ENCODE measurements at regions not wholly inside any gene's neighbourhood (a gene's known extent, or its start where the extent isn't known, plus 50 kb on each side); places are given as distances from the start of the nearest gene placed in this dataset.
"Not testable (repeated sequence)": the region's sequence is repeated elsewhere in the genome, so short reads cannot be mapped to it uniquely, and the experiment has no call there.

DNA sequence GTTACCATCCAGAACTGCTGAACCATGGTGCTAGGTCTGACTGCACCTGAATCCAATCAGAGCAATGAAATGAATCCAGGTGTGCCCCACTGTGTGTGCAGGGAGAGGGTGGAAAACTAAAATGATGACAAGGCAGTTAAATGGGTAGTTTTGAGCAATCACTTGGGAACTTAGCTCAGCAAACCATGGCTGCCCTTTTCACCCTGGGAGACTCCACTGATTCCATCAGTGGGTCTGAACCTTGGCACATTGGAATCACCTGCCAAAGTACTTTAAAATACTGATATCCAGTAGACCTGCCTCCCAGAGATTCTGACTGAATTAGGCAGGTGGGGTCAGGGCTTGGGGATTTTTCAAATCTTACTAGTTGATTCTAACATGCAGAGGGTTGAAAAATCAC lies 59.8 kb upstream of the USP3 start:
- peaks cover 0 to 2% (median 0%) of the 10 kb centered on the region in 5 donors for H3K27me3 ChIP-seq (ENCODE audit: control insufficient read depth in 5 of 5, insufficient read depth in 4 of 5, low read length in 5 of 5)
- H3K4me3 ChIP-seq (ENCODE audit: low read depth in 1 of 5, low read length in 5 of 5): no peak overlapping the region
- H3K4me1 ChIP-seq (ENCODE audit: control insufficient read depth in 5 of 5, insufficient read depth in 5 of 5, low read length in 5 of 5): peaks cover 0 to 14% (median 11%) of the 10 kb centered on the region in 5 donors
- no peaks in the 10 kb centered on the region for H3K9me3 ChIP-seq (ENCODE audit: control insufficient read depth in 5 of 5, low read length in 5 of 5)
- H3K36me3 ChIP-seq (ENCODE audit: control insufficient read depth in 5 of 5, insufficient read depth in 5 of 5, low read length in 5 of 5): no peaks in the 10 kb centered on the region
- no peak overlapping the region for H3K9ac ChIP-seq (ENCODE audit: low read length in 5 of 5)
- no peak overlapping the region for H3K27ac ChIP-seq (ENCODE audit: low read depth, low read length)

DNA sequence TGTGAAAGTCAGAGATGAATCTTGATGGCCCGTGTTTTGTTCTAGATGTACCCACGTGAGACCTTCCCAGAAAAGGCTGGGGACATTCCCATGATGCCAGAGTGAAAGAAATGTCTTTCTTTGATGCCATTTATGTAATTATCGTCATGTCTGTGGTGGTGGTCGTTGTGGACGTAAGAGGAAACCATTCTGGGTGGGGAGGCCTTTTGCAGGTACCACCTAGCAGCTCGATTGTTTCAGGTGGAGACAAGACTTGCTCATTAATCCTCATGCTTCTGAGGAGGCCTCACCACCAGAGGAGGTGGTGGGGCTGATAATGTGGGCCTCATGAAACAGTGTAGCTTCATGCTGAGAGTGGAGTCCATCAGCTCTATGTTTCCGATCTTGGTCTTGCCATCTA lies 58.1 kb upstream of the USP3 start:
- Histone ChIP-seq H3K9ac (ENCODE audit: low read length in 5 of 5) (no peak overlapping the region), H3K27me3 (ENCODE audit: control insufficient read depth in 5 of 5, insufficient read depth in 4 of 5, low read length in 5 of 5) (no peaks in the 10 kb centered on the region), H3K4me3 (ENCODE audit: low read depth in 1 of 5, low read length in 5 of 5) (no peak overlapping the region), H3K4me1 (ENCODE audit: control insufficient read depth in 5 of 5, insufficient read depth in 5 of 5, low read length in 5 of 5) (peaks cover 0 to 21% (median 16%) of the 10 kb centered on the region in 5 donors), H3K36me3 (ENCODE audit: control insufficient read depth in 5 of 5, insufficient read depth in 5 of 5, low read length in 5 of 5) (no peaks in the 10 kb centered on the region), H3K9me3 (ENCODE audit: control insufficient read depth in 5 of 5, low read length in 5 of 5) (no peaks in the 10 kb centered on the region), H3K27ac (ENCODE audit: low read depth, low read length) (no peak overlapping the region)

DNA sequence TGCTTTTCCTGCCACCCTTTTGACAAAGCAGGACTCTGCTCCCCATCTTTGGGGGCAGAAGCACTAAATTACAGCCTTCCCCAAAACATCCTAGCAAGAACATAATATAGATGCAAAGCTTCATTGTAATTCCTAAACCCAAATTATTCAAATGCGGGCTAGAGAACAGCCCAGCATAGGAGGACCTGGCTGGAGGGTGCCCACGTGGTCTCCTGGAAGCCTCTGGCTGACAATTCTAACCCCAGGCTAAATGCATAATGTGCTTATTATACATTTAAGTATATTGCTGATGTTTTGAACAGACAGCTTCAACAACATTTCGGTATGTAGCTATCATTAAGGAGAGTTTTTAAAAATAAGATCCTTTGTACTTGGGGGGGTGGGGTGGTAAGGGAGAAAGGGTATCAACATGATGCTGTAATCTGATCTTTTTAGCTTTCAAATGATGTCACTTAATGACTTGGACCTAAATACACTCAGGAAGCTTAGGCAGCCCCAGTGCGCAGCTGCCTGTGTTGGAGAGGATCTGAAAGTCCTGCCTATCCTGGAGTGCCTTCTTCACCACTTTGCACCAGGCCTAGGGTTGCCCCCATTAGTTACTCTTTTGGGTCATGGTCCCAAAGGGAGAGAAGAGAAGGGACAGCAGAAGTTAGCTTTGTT lies 57.2 kb upstream of the USP3 start:
- Histone ChIP-seq H3K9ac (ENCODE audit: low read length in 5 of 5) (no peak overlapping the region), H3K4me3 (ENCODE audit: low read depth in 1 of 5, low read length in 5 of 5) (no peak overlapping the region), H3K27ac (ENCODE audit: low read depth, low read length) (no peak overlapping the region), H3K36me3 (ENCODE audit: control insufficient read depth in 5 of 5, insufficient read depth in 5 of 5, low read length in 5 of 5) (no peaks in the 10 kb centered on the region), H3K4me1 (ENCODE audit: control insufficient read depth in 5 of 5, insufficient read depth in 5 of 5, low read length in 5 of 5) (peaks cover 0 to 21% (median 16%) of the 10 kb centered on the region in 5 donors), H3K27me3 (ENCODE audit: control insufficient read depth in 5 of 5, insufficient read depth in 4 of 5, low read length in 5 of 5) (no peaks in the 10 kb centered on the region), H3K9me3 (ENCODE audit: control insufficient read depth in 5 of 5, low read length in 5 of 5) (no peaks in the 10 kb centered on the region)

- Histone ChIP-seq H3K36me3 (ENCODE audit: control insufficient read depth in 5 of 5, insufficient read depth in 5 of 5, low read length in 5 of 5) (no peaks in the 10 kb centered on the region), H3K9ac (ENCODE audit: low read length in 5 of 5) (no peak overlapping the region), H3K27me3 (ENCODE audit: control insufficient read depth in 5 of 5, insufficient read depth in 4 of 5, low read length in 5 of 5) (no peaks in the 10 kb centered on the region), H3K27ac (ENCODE audit: low read depth, low read length) (no peak overlapping the region), H3K4me1 (ENCODE audit: control insufficient read depth in 5 of 5, insufficient read depth in 5 of 5, low read length in 5 of 5) (peaks cover 0 to 21% (median 16%) of the 10 kb centered on the region in 5 donors), H3K9me3 (ENCODE audit: control insufficient read depth in 5 of 5, low read length in 5 of 5) (no peaks in the 10 kb centered on the region), H3K4me3 (ENCODE audit: low read depth in 1 of 5, low read length in 5 of 5) (no peak overlapping the region)
Observed at GRCh38 chr15:63448266-63448665, 56.1 kb upstream of the USP3 start.

DNA sequence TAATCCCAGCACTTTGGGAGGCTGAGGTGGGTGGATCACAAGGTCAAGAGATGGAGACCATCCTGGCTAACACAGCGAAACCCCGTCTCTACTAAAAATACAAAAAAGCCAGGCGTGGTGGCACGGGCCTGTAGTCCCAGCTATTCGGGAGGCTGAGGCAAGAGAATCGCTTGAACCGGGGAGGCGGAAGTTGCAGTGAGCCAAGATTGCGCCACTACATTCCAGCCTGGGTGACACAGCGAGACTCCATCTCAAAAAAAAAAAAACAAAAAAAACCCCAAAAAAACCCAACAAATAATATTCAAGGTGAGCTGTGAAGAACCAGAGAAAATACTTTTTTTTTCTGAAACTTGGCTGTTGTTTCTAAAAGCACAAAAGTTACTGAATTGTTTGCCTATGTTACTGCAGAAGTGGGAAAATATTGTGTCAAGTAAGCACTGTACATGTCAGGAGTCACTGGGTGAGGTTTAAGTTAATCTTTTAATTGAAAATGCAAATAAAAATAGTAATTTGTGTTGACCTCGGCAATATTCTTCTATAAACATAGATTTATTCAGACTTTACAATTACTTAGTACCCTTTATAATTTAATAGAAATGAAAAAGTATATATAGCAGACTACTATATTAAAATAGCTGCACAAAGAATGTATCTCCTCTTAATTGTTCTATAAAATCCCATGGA lies 55.4 kb upstream of the USP3 start:
- not testable (repeated sequence) for H3K4me3 ChIP-seq (ENCODE audit: low read depth in 1 of 5, low read length in 5 of 5); H3K9ac ChIP-seq (ENCODE audit: low read length in 5 of 5); H3K27ac ChIP-seq (ENCODE audit: low read depth, low read length); H3K9me3 ChIP-seq (ENCODE audit: control insufficient read depth in 5 of 5, low read length in 5 of 5); H3K36me3 ChIP-seq (ENCODE audit: control insufficient read depth in 5 of 5, insufficient read depth in 5 of 5, low read length in 5 of 5); H3K27me3 ChIP-seq (ENCODE audit: control insufficient read depth in 5 of 5, insufficient read depth in 4 of 5, low read length in 5 of 5)
- peaks cover 0 to 21% (median 16%) of the 10 kb centered on the region in 5 donors for H3K4me1 ChIP-seq (ENCODE audit: control insufficient read depth in 5 of 5, insufficient read depth in 5 of 5, low read length in 5 of 5)

DNA sequence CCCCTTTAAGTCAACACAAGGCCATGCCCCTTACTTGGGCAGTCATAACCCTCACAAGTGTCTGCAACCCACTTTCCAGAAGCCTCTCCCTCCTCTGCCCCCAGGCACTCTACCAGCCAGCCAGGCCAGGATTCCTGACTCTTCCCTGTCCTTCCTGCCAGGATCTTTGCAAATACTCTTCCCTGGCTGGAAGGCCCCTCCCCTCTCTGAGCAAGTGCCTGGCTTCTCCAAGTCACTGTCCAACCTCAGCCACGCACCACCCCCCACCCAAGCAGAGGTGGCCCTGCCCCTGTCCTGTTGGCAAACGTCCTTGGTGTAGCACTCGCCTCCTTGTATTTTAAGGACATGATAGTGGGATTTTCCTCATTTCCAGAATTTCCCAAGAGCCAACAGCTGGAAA lies 54.7 kb upstream of the USP3 start:
- Histone ChIP-seq H3K4me3 (ENCODE audit: low read depth in 1 of 5, low read length in 5 of 5) (no peak overlapping the region), H3K27me3 (ENCODE audit: control insufficient read depth in 5 of 5, insufficient read depth in 4 of 5, low read length in 5 of 5) (no peaks in the 10 kb centered on the region), H3K9me3 (ENCODE audit: control insufficient read depth in 5 of 5, low read length in 5 of 5) (no peaks in the 10 kb centered on the region), H3K36me3 (ENCODE audit: control insufficient read depth in 5 of 5, insufficient read depth in 5 of 5, low read length in 5 of 5) (no peaks in the 10 kb centered on the region), H3K4me1 (ENCODE audit: control insufficient read depth in 5 of 5, insufficient read depth in 5 of 5, low read length in 5 of 5) (peaks cover 0 to 21% (median 16%) of the 10 kb centered on the region in 5 donors), H3K27ac (ENCODE audit: low read depth, low read length) (no peak overlapping the region), H3K9ac (ENCODE audit: low read length in 5 of 5) (no peak overlapping the region)

DNA sequence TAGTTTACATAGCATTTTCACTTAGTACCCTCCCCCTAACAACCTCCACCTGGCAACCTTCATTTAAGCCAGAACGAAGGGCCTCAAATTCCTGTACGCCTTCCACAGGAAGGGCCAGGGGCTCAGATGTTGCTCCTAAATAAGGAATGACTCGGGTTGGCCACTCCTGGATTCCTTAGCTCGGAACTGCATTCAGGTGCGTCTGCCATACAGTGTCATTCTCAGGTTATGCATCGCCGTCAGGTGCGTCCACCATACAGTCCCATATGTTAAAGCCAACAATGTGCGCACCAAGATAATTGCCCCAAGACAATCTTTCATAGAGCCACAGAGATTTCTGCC lies 53.5 kb upstream of the USP3 start:
- Histone ChIP-seq H3K27me3 (ENCODE audit: control insufficient read depth in 5 of 5, insufficient read depth in 4 of 5, low read length in 5 of 5) (no peaks in the 10 kb centered on the region), H3K27ac (ENCODE audit: low read depth, low read length) (no peak overlapping the region), H3K36me3 (ENCODE audit: control insufficient read depth in 5 of 5, insufficient read depth in 5 of 5, low read length in 5 of 5) (no peaks in the 10 kb centered on the region), H3K4me1 (ENCODE audit: control insufficient read depth in 5 of 5, insufficient read depth in 5 of 5, low read length in 5 of 5) (peaks cover 0 to 21% (median 16%) of the 10 kb centered on the region in 5 donors), H3K9me3 (ENCODE audit: control insufficient read depth in 5 of 5, low read length in 5 of 5) (no peaks in the 10 kb centered on the region), H3K4me3 (ENCODE audit: low read depth in 1 of 5, low read length in 5 of 5) (no peak overlapping the region), H3K9ac (ENCODE audit: low read length in 5 of 5) (no peak overlapping the region)

DNA sequence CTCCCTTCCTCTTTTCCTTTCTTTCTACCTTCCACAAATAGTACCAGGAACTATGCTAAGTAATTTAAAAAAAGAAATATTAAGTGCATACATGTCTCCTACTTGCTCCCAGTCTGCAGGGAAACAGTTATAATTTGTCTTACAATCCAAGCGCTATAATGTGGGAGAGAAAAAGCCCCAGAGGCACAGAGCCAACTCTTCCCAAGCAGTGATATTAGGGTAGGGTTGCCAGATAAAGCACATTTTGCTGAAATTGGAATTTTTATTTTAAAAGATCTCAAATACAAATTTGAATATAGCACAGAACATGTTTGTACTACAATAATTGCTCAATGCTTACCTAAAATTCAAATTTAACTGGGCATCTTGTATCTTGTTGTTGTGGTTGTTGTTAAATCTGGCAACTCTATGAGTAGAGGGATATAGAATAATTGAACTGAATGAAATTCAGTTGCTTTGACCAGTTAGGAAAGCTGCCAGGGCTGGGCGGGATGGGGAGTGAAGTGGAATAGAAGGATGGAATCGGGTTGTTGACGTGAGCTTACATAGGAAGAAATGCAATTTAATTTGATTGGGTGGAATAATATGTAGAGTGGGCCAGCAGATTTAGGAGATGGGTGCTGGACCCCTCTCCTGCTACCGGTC lies 52.6 kb upstream of the USP3 start:
- no peaks in the 10 kb centered on the region for H3K27me3 ChIP-seq (ENCODE audit: control insufficient read depth in 5 of 5, insufficient read depth in 4 of 5, low read length in 5 of 5)
- H3K9ac ChIP-seq (ENCODE audit: low read length in 5 of 5): no peak overlapping the region
- no peak overlapping the region for H3K4me3 ChIP-seq (ENCODE audit: low read depth in 1 of 5, low read length in 5 of 5)
- H3K9me3 ChIP-seq (ENCODE audit: control insufficient read depth in 5 of 5, low read length in 5 of 5): no peaks in the 10 kb centered on the region
- H3K27ac ChIP-seq (ENCODE audit: low read depth, low read length): no peak overlapping the region
- H3K4me1 ChIP-seq (ENCODE audit: control insufficient read depth in 5 of 5, insufficient read depth in 5 of 5, low read length in 5 of 5): peaks cover 0 to 26% (median 20%) of the 10 kb centered on the region in 5 donors
- no peaks in the 10 kb centered on the region for H3K36me3 ChIP-seq (ENCODE audit: control insufficient read depth in 5 of 5, insufficient read depth in 5 of 5, low read length in 5 of 5)

DNA sequence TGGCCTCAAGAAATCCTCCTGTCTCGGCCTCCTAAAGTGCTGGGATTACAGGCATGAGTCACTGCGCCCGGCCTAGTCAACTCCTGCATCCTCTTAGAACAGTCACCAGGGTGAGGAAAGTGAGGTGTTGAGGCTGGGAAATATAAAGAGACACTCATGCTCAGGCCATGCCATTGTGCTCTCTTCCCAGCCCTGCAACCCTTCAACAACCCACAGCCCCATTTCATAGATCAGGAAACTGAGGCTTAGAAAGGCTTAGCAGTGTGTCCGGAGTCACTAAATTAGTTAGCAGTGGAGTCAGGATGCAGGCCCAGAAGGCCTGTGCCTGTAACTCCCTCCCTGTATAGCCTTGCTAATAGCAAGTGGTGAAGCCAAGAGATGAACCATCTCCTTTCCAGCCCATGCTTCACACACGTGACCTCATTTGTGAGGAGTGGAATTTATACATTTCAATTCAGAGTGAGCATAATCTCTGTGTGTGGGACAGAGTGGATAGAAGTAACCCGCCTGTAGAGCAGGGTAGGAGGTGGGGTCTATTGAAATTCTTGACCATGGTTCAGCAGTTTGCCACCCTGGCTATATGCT lies 51.7 kb upstream of the USP3 start:
- Histone ChIP-seq H3K27me3 (ENCODE audit: control insufficient read depth in 5 of 5, insufficient read depth in 4 of 5, low read length in 5 of 5) (no peaks in the 10 kb centered on the region), H3K4me1 (ENCODE audit: control insufficient read depth in 5 of 5, insufficient read depth in 5 of 5, low read length in 5 of 5) (peaks cover 0 to 25% (median 17%) of the 10 kb centered on the region in 5 donors), H3K27ac (ENCODE audit: low read depth, low read length) (no peak overlapping the region), H3K4me3 (ENCODE audit: low read depth in 1 of 5, low read length in 5 of 5) (no peak overlapping the region), H3K9me3 (ENCODE audit: control insufficient read depth in 5 of 5, low read length in 5 of 5) (no peaks in the 10 kb centered on the region), H3K9ac (ENCODE audit: low read length in 5 of 5) (no peak overlapping the region), H3K36me3 (ENCODE audit: control insufficient read depth in 5 of 5, insufficient read depth in 5 of 5, low read length in 5 of 5) (no peaks in the 10 kb centered on the region)

Measured in subcutaneous abdominal adipose tissue (tissue), 5 donors.